Testis (tissue), 2 donors: ENCODE measurements at regions not wholly inside any gene's neighbourhood (a gene's known extent, or its start where the extent isn't known, plus 50 kb on each side); places are given as distances from the start of the nearest gene placed in this dataset.

Source experiments
- CTCF ChIP-seq, 3 experiments: fragments of 450-650 bp in 2 of 3; fragments of 200-600 bp in 1 of 3; sonication (generic) in 1 of 3; IDR thresholded peaks; one replicate each; pipeline ENCODE4 v1.5.1; 2016 to 2019; ENCODE audit warnings: antibody characterized with exemption in 3 of 3, mild to moderate bottlenecking in 2 of 3, moderate library complexity in 1 of 3
- POLR2A ChIP-seq: fragments of 450-650 bp; IDR thresholded peaks from one replicate; pipeline ENCODE4 v1.6.1; 2017; ENCODE audit warnings: antibody characterized with exemption, mild to moderate bottlenecking, moderate library complexity

GRCh38 chr10:10513067-10513466 is 504.6 kb upstream of the CELF2 start:
- TF ChIP-seq CTCF (IDR thresholded peaks at IDR 0.05) (no peak), POLR2A (no peak)
